ENCODE measurements at regions not wholly inside any gene's neighbourhood (a gene's known extent, or its start where the extent isn't known, plus 50 kb on each side); places are given as distances from the start of the nearest gene placed in this dataset.
A peak's percentile ranks its signal among the peaks of the same experiment; 100 is the strongest.
"Not testable (repeated sequence)": the region's sequence is repeated elsewhere in the genome, so short reads cannot be mapped to it uniquely, and the experiment has no call there.

DNA sequence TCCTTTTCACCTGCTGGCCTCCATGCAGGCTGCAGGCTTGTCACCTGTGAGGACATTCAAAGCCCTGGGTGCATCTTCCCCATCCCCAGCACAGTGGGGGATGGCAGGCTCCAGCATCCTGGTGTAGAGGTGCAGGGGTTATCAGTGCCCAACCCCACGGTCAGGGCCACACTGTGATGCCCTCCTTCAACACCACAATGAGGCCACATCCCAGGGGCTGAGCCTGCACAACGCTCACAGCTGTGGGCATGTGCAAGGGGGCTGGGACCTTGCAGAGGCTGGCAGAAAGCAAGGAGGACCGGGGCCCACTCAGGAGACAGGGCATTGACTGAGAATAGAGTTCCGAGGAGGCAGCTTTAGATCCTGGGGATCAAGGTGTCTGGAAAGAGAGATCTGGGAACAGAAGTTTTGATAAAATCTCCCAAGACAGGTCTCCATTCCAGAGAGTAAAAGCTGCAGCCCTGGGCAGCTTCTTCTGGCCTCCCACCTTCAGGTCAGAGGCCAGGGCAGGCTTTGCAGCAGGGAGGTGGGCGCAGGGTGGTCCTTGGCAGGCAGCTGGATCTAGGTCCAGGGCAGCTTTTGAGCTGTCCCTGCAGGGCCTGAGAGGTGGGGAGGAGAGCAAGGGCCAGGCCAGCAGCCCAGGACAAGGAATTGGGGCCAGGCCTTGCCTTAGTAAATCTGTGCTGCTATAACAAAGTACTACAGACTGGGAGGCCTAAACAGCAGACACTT, 250.8 kb upstream of the B3GAT1 start:
- no peak for DNase-seq (ENCODE audit: low spot score)
- Mint-ChIP-seq H3K27me3 (ENCODE audit: low read depth) (no peaks in the 10 kb centered on the region), H3K4me1 (ENCODE audit: low read depth) (no peaks in the 10 kb centered on the region), H3K4me3 (no peak overlapping the region), H3K27ac (no peak overlapping the region), H3K9me3 (no peaks in the 10 kb centered on the region), H3K36me3 (ENCODE audit: low read depth) (no peaks in the 10 kb centered on the region)

DNA sequence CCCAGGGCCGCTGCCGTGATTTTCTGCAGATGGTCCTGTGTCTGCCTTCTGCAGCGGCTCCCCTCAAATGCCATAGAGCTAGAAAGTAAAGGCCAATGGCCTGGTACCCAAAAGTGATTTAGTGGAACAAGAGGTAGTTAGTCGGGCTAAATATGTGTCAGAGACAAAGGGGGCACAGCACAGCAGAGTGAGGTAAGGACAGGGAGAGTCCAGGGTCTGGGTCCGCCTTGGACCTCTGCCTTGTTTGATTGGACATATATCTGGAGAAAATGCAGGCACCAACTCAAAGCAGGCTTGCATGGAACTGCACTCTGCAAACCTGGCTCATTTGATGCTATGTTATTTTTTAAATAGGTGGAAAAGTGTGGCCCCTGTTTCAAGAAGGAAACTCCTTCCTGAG, 249.6 kb upstream of the B3GAT1 start:
- Mint-ChIP-seq H3K4me3 (no peak overlapping the region), H3K27ac (no peak overlapping the region), H3K9me3 (no peaks in the 10 kb centered on the region), H3K36me3 (ENCODE audit: low read depth) (no peaks in the 10 kb centered on the region), H3K4me1 (ENCODE audit: low read depth) (no peaks in the 10 kb centered on the region), H3K27me3 (ENCODE audit: low read depth) (no peaks in the 10 kb centered on the region)
- DNase-seq (ENCODE audit: low spot score), result no peak

- DNase-seq (ENCODE audit: low spot score), result no peak
- H3K4me3 Mint-ChIP-seq, result no peak overlapping the region
- no peaks in the 10 kb centered on the region for H3K4me1 Mint-ChIP-seq (ENCODE audit: low read depth)
- H3K9me3 Mint-ChIP-seq, result no peaks in the 10 kb centered on the region
- no peaks in the 10 kb centered on the region for H3K36me3 Mint-ChIP-seq (ENCODE audit: low read depth)
- H3K27ac Mint-ChIP-seq, result no peak overlapping the region
- H3K27me3 Mint-ChIP-seq (ENCODE audit: low read depth), result peaks cover 2% of the 10 kb centered on the region
These were observed 248.4 kb upstream of the B3GAT1 start for GRCh38 chr11:134660416-134660815.

DNA sequence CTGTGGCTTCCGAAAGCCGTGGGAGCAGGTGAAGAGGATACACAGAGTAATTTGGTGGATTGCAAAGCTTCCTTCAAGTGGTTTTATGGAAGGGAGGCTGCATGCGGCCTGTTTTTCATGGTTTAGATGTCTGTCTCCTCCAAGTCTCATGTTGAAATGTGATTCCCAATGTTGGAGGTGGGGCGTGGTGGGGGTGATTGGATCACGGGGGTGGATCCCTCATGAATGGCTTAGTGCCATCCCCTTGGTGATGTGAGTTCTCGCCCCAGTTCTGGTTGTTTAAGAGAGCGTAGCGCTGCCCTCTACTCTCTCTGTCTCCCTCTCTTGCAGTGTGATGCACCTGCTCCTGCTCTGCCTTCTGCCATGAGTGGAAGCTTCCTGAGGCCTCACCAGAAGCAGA, 247.8 kb upstream of the B3GAT1 start:
- H3K27me3 Mint-ChIP-seq (ENCODE audit: low read depth), result peaks cover 2% of the 10 kb centered on the region
- no peak overlapping the region for H3K27ac Mint-ChIP-seq
- H3K4me3 Mint-ChIP-seq, result no peak overlapping the region
- no peaks in the 10 kb centered on the region for H3K36me3 Mint-ChIP-seq (ENCODE audit: low read depth)
- no peaks in the 10 kb centered on the region for H3K4me1 Mint-ChIP-seq (ENCODE audit: low read depth)
- H3K9me3 Mint-ChIP-seq, result no peaks in the 10 kb centered on the region
- no peak for DNase-seq (ENCODE audit: low spot score)

DNA sequence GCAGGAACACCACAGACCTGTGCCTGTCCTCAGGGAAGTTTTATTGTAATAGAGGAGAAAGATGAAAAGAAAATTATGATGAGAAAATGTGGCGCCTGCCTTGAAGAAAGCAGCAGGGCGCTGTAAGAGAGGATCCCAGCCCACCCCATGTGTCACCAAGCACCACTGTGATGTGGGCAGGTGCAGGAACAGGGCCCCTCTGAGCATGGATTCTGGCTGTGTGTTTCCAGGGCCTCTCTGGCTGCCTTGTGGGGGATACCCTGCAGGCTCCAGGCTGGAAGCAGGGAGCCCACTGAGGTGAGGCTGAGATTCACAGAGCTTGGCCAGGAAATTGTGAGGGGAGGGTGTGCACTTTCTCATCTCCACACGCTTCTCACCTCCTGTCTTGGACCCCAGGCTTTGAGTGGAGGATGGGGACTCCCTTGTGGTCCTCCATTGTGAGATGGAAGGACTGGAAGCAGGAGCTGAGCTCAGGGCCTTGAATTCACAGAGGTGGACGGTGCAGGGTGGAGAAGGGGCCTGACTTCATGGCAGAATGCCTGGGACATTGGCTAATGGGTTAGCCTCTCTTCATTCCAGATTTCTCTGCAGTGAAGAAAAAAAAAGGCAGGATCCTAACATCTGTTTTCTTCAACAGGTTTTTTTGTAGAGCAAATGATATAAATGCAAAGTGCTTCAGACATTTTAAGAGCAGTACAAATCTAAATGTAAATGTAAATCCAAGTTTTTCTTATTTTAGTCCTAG, 246.6 kb upstream of the B3GAT1 start:
- Mint-ChIP-seq H3K4me3 (no peak overlapping the region), H3K4me1 (ENCODE audit: low read depth) (no peaks in the 10 kb centered on the region)

GRCh38 chr11:134657631-134658030, 245.6 kb upstream of the B3GAT1 start:
- no peak for DNase-seq (ENCODE audit: low spot score)
- Mint-ChIP-seq H3K4me1 (ENCODE audit: low read depth) (no peaks in the 10 kb centered on the region), H3K27me3 (ENCODE audit: low read depth) (peaks cover 7% of the 10 kb centered on the region), H3K4me3 (no peak overlapping the region), H3K36me3 (ENCODE audit: low read depth) (no peaks in the 10 kb centered on the region), H3K9me3 (no peaks in the 10 kb centered on the region), H3K27ac (no peak overlapping the region)

More for the DNA sequence above, 246.6 kb upstream of the B3GAT1 start:
- no peaks in the 10 kb centered on the region for H3K9me3 Mint-ChIP-seq
- peaks cover 4% of the 10 kb centered on the region for H3K27me3 Mint-ChIP-seq (ENCODE audit: low read depth)
- no peak for DNase-seq (ENCODE audit: low spot score)
- no peaks in the 10 kb centered on the region for H3K36me3 Mint-ChIP-seq (ENCODE audit: low read depth)
- H3K27ac Mint-ChIP-seq, result no peak overlapping the region

- H3K4me3 Mint-ChIP-seq, result no peak overlapping the region
- no peaks in the 10 kb centered on the region for H3K4me1 Mint-ChIP-seq (ENCODE audit: low read depth)
- no peak for DNase-seq (ENCODE audit: low spot score)
- H3K36me3 Mint-ChIP-seq (ENCODE audit: low read depth), result no peaks in the 10 kb centered on the region
- H3K27me3 Mint-ChIP-seq (ENCODE audit: low read depth), result peaks cover 7% of the 10 kb centered on the region
- no peak overlapping the region for H3K27ac Mint-ChIP-seq
- no peaks in the 10 kb centered on the region for H3K9me3 Mint-ChIP-seq
These were observed 245.0 kb upstream of the B3GAT1 start for GRCh38 chr11:134656861-134657540.

DNA sequence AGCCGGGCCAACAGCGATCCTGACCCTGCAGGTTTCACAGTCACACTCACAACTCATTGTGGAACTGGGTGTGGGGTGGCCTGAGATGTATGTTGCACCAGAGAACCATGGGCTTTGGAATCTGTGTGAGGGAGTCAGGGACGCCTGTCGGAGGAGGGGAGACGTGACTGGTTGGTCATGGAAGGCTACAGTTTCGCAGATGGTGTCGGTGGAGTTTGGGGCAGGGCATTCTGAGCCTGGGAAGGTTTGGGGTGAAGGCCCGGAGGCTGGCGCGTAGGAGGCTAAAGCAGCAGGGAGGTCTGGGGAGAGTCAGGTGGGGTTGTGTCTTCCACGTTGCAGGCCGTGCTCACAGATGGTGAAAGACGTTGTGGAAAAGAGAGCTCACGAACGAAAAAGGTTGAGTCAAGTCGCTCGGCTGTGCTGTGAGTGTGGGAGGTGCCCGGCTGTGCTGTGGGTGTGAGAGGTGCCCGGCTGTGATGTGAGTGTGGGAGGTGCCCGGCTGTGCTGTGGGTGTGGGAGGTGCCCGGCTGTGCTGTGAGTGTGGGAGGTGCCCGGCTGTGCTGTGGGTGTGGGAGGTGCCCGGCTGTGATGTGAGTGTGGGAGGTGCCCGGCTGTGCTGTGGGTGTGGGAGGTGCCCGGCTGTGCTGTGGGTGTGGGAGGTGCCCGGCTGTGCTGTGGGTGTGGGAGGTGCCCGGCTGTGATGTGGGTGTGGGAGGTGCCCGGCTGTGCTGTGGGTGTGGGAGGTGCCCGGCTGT, 244.2 kb upstream of the B3GAT1 start:
- H3K27me3 Mint-ChIP-seq (ENCODE audit: low read depth); H3K27ac Mint-ChIP-seq; DNase-seq (ENCODE audit: low spot score); H3K4me1 Mint-ChIP-seq (ENCODE audit: low read depth); H3K9me3 Mint-ChIP-seq; H3K4me3 Mint-ChIP-seq; H3K36me3 Mint-ChIP-seq (ENCODE audit: low read depth): not testable (repeated sequence)

DNA sequence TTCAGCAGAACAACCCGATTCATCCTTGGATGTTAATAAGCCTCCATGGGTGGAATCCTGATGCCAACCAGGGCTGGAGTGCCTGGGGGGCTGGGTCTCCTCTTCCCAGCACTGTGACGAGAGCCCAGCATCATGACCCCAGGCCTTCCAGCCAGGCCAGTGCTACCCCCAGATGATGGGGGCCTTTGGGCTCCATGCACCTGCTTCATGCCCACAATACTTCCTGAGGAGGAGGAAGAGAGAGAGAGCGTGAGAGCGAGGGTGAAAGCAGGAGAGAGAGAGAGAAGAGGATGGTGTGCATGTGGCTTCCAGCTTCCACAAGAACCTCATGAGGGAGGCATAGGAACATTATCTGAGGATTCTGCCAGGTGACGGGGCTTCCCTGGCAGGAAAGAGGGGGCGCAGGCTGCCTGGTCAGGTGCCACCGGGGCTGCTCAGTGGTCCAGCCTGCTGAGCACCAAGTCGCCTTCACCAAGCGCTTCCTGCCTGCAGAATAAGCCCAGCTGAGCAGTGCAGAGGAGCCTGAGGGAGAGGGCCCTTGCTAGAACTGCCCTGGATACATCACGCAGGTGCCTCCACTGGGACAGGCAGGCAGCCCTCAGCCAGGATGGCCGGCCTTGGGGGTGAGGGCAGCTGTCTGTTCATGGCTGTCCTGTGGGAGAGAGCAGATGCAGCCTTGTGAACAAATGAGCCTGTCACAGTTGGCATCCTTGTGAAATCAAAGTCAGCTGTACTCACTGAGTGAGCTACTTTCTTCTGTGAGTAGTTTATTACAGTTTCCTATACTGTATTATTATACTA, 243.3 kb upstream of the B3GAT1 start:
- Mint-ChIP-seq H3K27ac (no peak overlapping the region), H3K36me3 (ENCODE audit: low read depth) (no peaks in the 10 kb centered on the region), H3K9me3 (no peaks in the 10 kb centered on the region), H3K4me3 (no peak overlapping the region), H3K27me3 (ENCODE audit: low read depth) (peaks cover 7% of the 10 kb centered on the region), H3K4me1 (ENCODE audit: low read depth) (no peaks in the 10 kb centered on the region)
- no peak for DNase-seq (ENCODE audit: low spot score)

- no peaks in the 10 kb centered on the region for H3K9me3 Mint-ChIP-seq
- H3K4me3 Mint-ChIP-seq, result no peak overlapping the region
- H3K27ac Mint-ChIP-seq, result no peak overlapping the region
- H3K27me3 Mint-ChIP-seq (ENCODE audit: low read depth), result peaks cover 7% of the 10 kb centered on the region
- no peaks in the 10 kb centered on the region for H3K4me1 Mint-ChIP-seq (ENCODE audit: low read depth)
- H3K36me3 Mint-ChIP-seq (ENCODE audit: low read depth), result no peaks in the 10 kb centered on the region
- peak; percentile 24 for DNase-seq (ENCODE audit: low spot score)
These were observed 242.3 kb upstream of the B3GAT1 start for GRCh38 chr11:134654161-134654915.

DNA sequence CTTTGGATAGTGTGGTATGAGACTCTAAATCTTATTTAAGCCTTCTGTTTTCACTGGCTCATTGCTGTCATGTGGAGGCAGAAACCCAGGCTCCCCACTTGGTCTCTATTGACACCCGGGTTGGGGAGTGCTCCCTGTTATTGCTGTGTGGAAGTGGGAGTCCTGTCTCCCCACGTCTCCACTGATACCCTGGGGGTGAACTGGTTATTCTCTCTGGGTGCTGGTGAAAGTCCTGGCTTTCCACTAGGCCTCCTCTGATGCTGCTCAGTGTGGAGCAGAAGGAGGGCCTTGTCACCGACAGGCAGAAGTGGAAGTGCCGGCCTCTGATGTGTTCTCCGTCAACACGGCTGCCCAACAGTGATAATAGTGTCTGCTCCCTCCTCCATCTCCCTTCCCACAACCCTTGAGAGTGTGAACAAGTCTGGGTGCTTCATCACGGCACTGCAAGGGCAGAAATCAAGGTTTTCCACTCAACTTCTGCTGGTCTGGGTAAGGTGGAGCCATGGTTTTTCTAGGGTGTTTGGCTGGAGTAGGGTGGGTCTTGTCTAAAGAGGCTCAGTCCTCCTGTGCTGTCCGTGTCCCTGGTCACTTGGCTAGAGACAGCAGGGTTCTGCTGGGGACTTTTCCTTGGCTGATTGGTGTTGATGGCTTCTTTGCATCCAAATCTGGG, 240.7 kb upstream of the B3GAT1 start:
- Mint-ChIP-seq H3K27me3 (ENCODE audit: low read depth) (peaks cover 13% of the 10 kb centered on the region), H3K9me3 (no peaks in the 10 kb centered on the region), H3K4me1 (ENCODE audit: low read depth) (no peaks in the 10 kb centered on the region), H3K4me3 (no peak overlapping the region), H3K27ac (no peak overlapping the region), H3K36me3 (ENCODE audit: low read depth) (no peaks in the 10 kb centered on the region)
- no peak for DNase-seq (ENCODE audit: low spot score)

DNA sequence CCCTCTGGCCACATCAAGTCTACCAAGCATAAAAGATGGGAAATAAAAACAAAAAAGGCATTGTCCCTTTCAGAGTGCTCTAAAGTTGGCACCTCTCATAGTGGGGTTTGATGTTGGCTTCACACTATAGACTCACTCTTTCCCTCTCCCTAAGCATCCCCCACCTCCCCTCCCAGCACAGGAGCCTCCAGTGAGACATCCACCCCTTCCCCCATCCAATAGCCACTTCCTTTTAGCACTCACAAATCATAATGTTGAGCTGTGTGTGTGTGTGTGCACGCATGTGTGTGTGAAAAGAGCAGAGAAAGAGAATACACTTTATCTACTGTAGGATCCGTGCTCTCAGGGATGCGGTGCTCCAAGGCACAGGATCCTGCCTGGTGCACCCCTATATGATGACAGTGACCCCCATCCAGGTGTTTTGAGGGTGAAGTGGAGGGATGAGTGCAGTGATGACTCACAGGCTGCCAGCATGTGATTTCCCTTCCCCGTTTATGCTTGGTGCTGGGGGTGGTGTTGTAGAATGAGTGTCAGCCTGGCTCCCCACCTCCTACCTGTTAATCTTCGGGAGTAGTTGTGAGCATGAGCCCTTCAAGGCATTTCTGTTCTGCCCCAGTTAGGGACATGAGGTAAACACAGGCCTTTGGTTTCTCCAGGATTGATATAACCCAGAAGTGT, 235.2 kb upstream of the B3GAT1 start:
- H3K27me3 Mint-ChIP-seq (ENCODE audit: low read depth), result peaks cover 7% of the 10 kb centered on the region
- no peaks in the 10 kb centered on the region for H3K9me3 Mint-ChIP-seq
- no peak for DNase-seq (ENCODE audit: low spot score)
- no peak overlapping the region for H3K27ac Mint-ChIP-seq
- H3K4me1 Mint-ChIP-seq (ENCODE audit: low read depth), result no peaks in the 10 kb centered on the region
- H3K4me3 Mint-ChIP-seq, result no peak overlapping the region
- H3K36me3 Mint-ChIP-seq (ENCODE audit: low read depth), result no peaks in the 10 kb centered on the region
